WERI-Rb-1 (cell line): ENCODE measurements at regions not wholly inside any gene's neighbourhood (a gene's known extent, or its start where the extent isn't known, plus 50 kb on each side); places are given as distances from the start of the nearest gene placed in this dataset.
"Not testable (repeated sequence)": the region's sequence is repeated elsewhere in the genome, so short reads cannot be mapped to it uniquely, and the experiment has no call there.

Experiments used
- DNase-seq: peaks from one replicate; pipeline ENCODE4 v3.0.0-alpha.2; 2020
- H3K27ac ChIP-seq: fragments of 250-450 bp; sonication (Bioruptor Pico); 2 replicates; pipeline ENCODE4 v1.5.1; 2020; ENCODE audit warnings: mild to moderate bottlenecking, moderate library complexity
- H3K27me3 ChIP-seq: fragments of 250-450 bp; sonication (Bioruptor Pico); 2 replicates; pipeline ENCODE4 v1.5.1; 2021; ENCODE audit warnings: mild to moderate bottlenecking, low read depth, moderate library complexity; ENCODE audit not compliant: insufficient read depth, severe bottlenecking
- H3K36me3 ChIP-seq: fragments of 250-450 bp; sonication (Bioruptor Pico); 2 replicates; pipeline ENCODE4 v1.5.1; 2020; ENCODE audit warnings: mild to moderate bottlenecking, moderate library complexity
- H3K4me3 ChIP-seq: 2 replicates; pipeline ENCODE4 v1.5.1; 2011; ENCODE audit warnings: low read depth, mild to moderate bottlenecking, control low read depth, low read length
- H3K9me3 ChIP-seq: fragments of 250-450 bp; sonication (Bioruptor Pico); 2 replicates; pipeline ENCODE4 v1.5.1; 2021; ENCODE audit warnings: mild to moderate bottlenecking, moderate library complexity; ENCODE audit not compliant: severe bottlenecking
- TF ChIP-seq, protein P1 (sequence below): IDR thresholded peaks from 2 replicates; pipeline ENCODE4 v1.5.1; 2011; ENCODE audit warnings: low read depth, mild to moderate bottlenecking, control low read depth, inconsistent platforms, low read length

- TF ChIP-seq, protein P1, sequence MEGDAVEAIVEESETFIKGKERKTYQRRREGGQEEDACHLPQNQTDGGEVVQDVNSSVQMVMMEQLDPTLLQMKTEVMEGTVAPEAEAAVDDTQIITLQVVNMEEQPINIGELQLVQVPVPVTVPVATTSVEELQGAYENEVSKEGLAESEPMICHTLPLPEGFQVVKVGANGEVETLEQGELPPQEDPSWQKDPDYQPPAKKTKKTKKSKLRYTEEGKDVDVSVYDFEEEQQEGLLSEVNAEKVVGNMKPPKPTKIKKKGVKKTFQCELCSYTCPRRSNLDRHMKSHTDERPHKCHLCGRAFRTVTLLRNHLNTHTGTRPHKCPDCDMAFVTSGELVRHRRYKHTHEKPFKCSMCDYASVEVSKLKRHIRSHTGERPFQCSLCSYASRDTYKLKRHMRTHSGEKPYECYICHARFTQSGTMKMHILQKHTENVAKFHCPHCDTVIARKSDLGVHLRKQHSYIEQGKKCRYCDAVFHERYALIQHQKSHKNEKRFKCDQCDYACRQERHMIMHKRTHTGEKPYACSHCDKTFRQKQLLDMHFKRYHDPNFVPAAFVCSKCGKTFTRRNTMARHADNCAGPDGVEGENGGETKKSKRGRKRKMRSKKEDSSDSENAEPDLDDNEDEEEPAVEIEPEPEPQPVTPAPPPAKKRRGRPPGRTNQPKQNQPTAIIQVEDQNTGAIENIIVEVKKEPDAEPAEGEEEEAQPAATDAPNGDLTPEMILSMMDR: no peak
- Histone ChIP-seq H3K4me3 (no peak overlapping the region), H3K9me3 (no peaks in the 10 kb centered on the region), H3K27me3 (no peaks in the 10 kb centered on the region), H3K27ac (no peak overlapping the region), H3K36me3 (no peaks in the 10 kb centered on the region)
- no peak for DNase-seq
Observed at GRCh38 chr1:163583661-163584181, 262.0 kb downstream of the NUF2 start.

GRCh38 chr1:163585796-163586195, 264.0 kb downstream of the NUF2 start:
- TF ChIP-seq, protein P1: no peak
- Histone ChIP-seq H3K4me3 (no peak overlapping the region), H3K27ac (peak overlapping the region; percentile 2), H3K36me3 (no peaks in the 10 kb centered on the region), H3K9me3 (no peaks in the 10 kb centered on the region), H3K27me3 (no peaks in the 10 kb centered on the region)
- no peak for DNase-seq

- Histone ChIP-seq H3K27ac (peak overlapping the region; percentile 68), H3K9me3 (peaks cover 6% of the 10 kb centered on the region), H3K36me3 (no peaks in the 10 kb centered on the region), H3K27me3 (no peaks in the 10 kb centered on the region), H3K4me3 (no peak overlapping the region)
- TF ChIP-seq, protein P1: no peak
- peak; percentile 88 for DNase-seq
Observed at GRCh38 chr1:163588796-163589195, 267.0 kb downstream of the NUF2 start.

DNA sequence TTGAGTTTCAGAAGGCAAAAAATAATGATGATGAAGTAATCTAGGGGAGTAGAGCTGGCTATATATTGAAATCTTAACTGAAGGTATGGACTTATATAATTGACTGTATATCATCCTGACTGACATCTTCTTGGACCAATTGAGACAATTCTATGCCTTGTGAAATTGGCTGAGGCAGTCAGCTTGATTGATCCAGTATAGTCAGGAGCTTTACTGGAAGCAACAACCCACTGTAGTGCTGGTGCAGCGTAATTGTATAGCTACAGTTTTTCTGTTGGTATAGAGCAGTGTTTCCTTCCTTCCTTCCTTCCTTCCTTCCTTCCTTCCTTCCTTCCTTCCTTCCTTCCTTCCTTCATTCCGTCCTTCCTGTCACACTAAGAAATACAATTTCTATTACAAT, 268.0 kb downstream of the NUF2 start:
- no peaks in the 10 kb centered on the region for H3K27me3 ChIP-seq
- no peak overlapping the region for H3K4me3 ChIP-seq
- TF ChIP-seq, protein P1: no peak
- DNase-seq: no peak
- peaks cover 8% of the 10 kb centered on the region for H3K9me3 ChIP-seq
- H3K27ac ChIP-seq: no peak overlapping the region; the same call in 1 of the 2 replicates
- no peaks in the 10 kb centered on the region for H3K36me3 ChIP-seq

DNA sequence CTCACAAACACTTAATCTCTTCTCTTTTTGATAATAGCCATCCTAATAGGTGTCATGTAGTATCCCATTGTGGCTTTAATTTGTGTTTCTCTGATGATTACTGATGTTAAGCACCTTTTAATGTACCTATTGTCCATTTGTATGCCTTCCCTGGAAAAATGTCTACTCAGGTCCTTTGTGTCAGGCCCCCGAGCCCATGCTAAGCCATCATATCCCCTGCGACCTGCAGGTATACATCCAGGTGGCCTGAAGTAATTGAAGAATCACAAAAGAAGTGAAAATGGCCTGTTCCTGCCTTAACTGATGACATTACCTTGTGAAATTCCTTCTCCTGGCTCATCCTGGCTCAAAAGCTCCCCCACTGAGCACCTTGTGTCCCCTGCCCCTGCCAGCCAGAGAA, 269.4 kb downstream of the NUF2 start:
- not testable (repeated sequence) for H3K27me3 ChIP-seq, H3K36me3 ChIP-seq, H3K4me3 ChIP-seq, DNase-seq, H3K27ac ChIP-seq
- H3K9me3 ChIP-seq: peaks cover 11% of the 10 kb centered on the region

GRCh38 chr1:163592623-163593022, 270.9 kb downstream of the NUF2 start:
- H3K9me3 ChIP-seq: peaks cover 11% of the 10 kb centered on the region
- peak; percentile 55 for DNase-seq

GRCh38 chr1:163596106-163596505, 274.4 kb downstream of the NUF2 start:
- not testable (repeated sequence) for H3K27ac ChIP-seq, DNase-seq, H3K27me3 ChIP-seq, H3K4me3 ChIP-seq, H3K36me3 ChIP-seq
- H3K9me3 ChIP-seq: peaks cover 19% of the 10 kb centered on the region

More at GRCh38 chr1:163592623-163593022, 270.9 kb downstream of the NUF2 start:
- not testable (repeated sequence) for H3K27ac ChIP-seq, H3K27me3 ChIP-seq, H3K36me3 ChIP-seq, H3K4me3 ChIP-seq
